ENCODE measurements at regions not wholly inside any gene's neighbourhood (a gene's known extent, or its start where the extent isn't known, plus 50 kb on each side); places are given as distances from the start of the nearest gene placed in this dataset.

GRCh38 chr4:59122626-59123025 is 2012.4 kb upstream of the IGFBP7 start:
- no peaks in the 10 kb centered on the region for H3K4me1 ChIP-seq
- no peak for DNase-seq
- H3K4me3 ChIP-seq: no peak overlapping the region
- H3K27ac ChIP-seq: no peak overlapping the region
- TF ChIP-seq POLR2A (IDR thresholded peaks at IDR 0.05): no peak
- TF ChIP-seq CTCF (IDR thresholded peaks at IDR 0.05): no peak
- H3K36me3 ChIP-seq: no peaks in the 10 kb centered on the region
- no peaks in the 10 kb centered on the region for H3K9me3 ChIP-seq
- no peaks in the 10 kb centered on the region for H3K27me3 ChIP-seq

GRCh38 chr4:59126159-59126558 is 2016.0 kb upstream of the IGFBP7 start:
- Histone ChIP-seq H3K36me3 (no peaks in the 10 kb centered on the region), H3K27me3 (no peaks in the 10 kb centered on the region), H3K9me3 (no peaks in the 10 kb centered on the region), H3K27ac (no peak overlapping the region), H3K4me3 (no peak overlapping the region), H3K4me1 (no peaks in the 10 kb centered on the region)
- TF ChIP-seq CTCF (IDR thresholded peaks at IDR 0.05) (no peak), POLR2A (IDR thresholded peaks at IDR 0.05) (no peak)
- no peak for DNase-seq

GRCh38 chr4:59127006-59127405 is 2016.8 kb upstream of the IGFBP7 start:
- no peaks in the 10 kb centered on the region for H3K27me3 ChIP-seq
- no peak for TF ChIP-seq POLR2A (IDR thresholded peaks at IDR 0.05)
- no peak for TF ChIP-seq CTCF (IDR thresholded peaks at IDR 0.05)
- H3K4me1 ChIP-seq: no peaks in the 10 kb centered on the region
- no peak overlapping the region for H3K4me3 ChIP-seq
- DNase-seq: no peak
- H3K36me3 ChIP-seq: no peaks in the 10 kb centered on the region
- no peaks in the 10 kb centered on the region for H3K9me3 ChIP-seq
- H3K27ac ChIP-seq: no peak overlapping the region

GRCh38 chr4:59127743-59128142 is 2017.6 kb upstream of the IGFBP7 start:
- no peak for DNase-seq
- no peaks in the 10 kb centered on the region for H3K27me3 ChIP-seq
- no peaks in the 10 kb centered on the region for H3K36me3 ChIP-seq
- no peak overlapping the region for H3K27ac ChIP-seq
- H3K9me3 ChIP-seq: no peaks in the 10 kb centered on the region
- no peak overlapping the region for H3K4me3 ChIP-seq
- TF ChIP-seq CTCF (IDR thresholded peaks at IDR 0.05) (no peak), POLR2A (IDR thresholded peaks at IDR 0.05) (no peak)
- no peaks in the 10 kb centered on the region for H3K4me1 ChIP-seq

- no peak overlapping the region for H3K27ac ChIP-seq
- no peak for TF ChIP-seq CTCF (IDR thresholded peaks at IDR 0.05)
- no peak for TF ChIP-seq POLR2A (IDR thresholded peaks at IDR 0.05)
- no peaks in the 10 kb centered on the region for H3K9me3 ChIP-seq
- DNase-seq: no peak
- H3K36me3 ChIP-seq: no peaks in the 10 kb centered on the region
- no peaks in the 10 kb centered on the region for H3K27me3 ChIP-seq
- H3K4me1 ChIP-seq: no peaks in the 10 kb centered on the region
- H3K4me3 ChIP-seq: no peak overlapping the region
Observed at GRCh38 chr4:59135248-59135985, 2025.2 kb upstream of the IGFBP7 start.

GRCh38 chr4:59161249-59161648 is 2038.9 kb upstream of the ADGRL3 start:
- TF ChIP-seq CTCF (IDR thresholded peaks at IDR 0.05) (no peak), POLR2A (IDR thresholded peaks at IDR 0.05) (no peak)

More at GRCh38 chr4:59161249-59161648, 2038.9 kb upstream of the ADGRL3 start:
- H3K4me1 ChIP-seq: no peaks in the 10 kb centered on the region
- no peaks in the 10 kb centered on the region for H3K9me3 ChIP-seq
- no peak for DNase-seq
- no peak overlapping the region for H3K4me3 ChIP-seq
- H3K36me3 ChIP-seq: no peaks in the 10 kb centered on the region
- no peak overlapping the region for H3K27ac ChIP-seq
- no peaks in the 10 kb centered on the region for H3K27me3 ChIP-seq

Data from Peyer's patch (tissue), 4 donors.